HAP-1 (cell line): ENCODE measurements at regions not wholly inside any gene's neighbourhood (a gene's known extent, or its start where the extent isn't known, plus 50 kb on each side); places are given as distances from the start of the nearest gene placed in this dataset.

Source experiments
- DNase-seq, 2 experiments: peaks; one replicate each; pipeline ENCODE4 v3.0.0-alpha.2; 2016 to 2020; ENCODE audit warnings: low spot score in 2 of 2
- H3K27me3 ChIP-seq: fragments of 250-450 bp; sonication (Bioruptor Pico); 2 replicates; pipeline ENCODE4 v1.5.1; 2020; ENCODE audit warnings: low read depth, mild to moderate bottlenecking, moderate library complexity
- H3K36me3 ChIP-seq: fragments of 250-450 bp; sonication (Bioruptor Pico); replicated peaks from 2 replicates; pipeline ENCODE4 v1.5.1; 2020; ENCODE audit warnings: mild to moderate bottlenecking
- H3K4me1 ChIP-seq: fragments of 250-450 bp; sonication (Bioruptor Pico); 2 replicates; pipeline ENCODE4 v1.5.1; 2020; ENCODE audit warnings: mild to moderate bottlenecking
- H3K4me3 ChIP-seq: fragments of 250-450 bp; sonication (Bioruptor Pico); 2 replicates; pipeline ENCODE4 v1.5.1; 2020; ENCODE audit warnings: mild to moderate bottlenecking, moderate library complexity
- H3K9me3 ChIP-seq: fragments of 250-450 bp; sonication (Bioruptor Pico); 2 replicates; pipeline ENCODE4 v1.5.1; 2020; ENCODE audit warnings: mild to moderate bottlenecking, moderate library complexity
- in situ Hi-C: fragments of 300-500 bp; cut with MboI; formaldehyde crosslinking; loops from 3 replicates; pipeline ENCODE4 v1.14.3; 2020; ENCODE audit warnings: low sequenced_read_pairs, inconsistent platforms, mixed read lengths

GRCh38 chr6:75546381-75546780 is 52.8 kb upstream of the FILIP1 start:
- no peaks in the 10 kb centered on the region for H3K36me3 ChIP-seq
- H3K27me3 ChIP-seq = no peaks in the 10 kb centered on the region
- DNase-seq = peak in 1 of 2 experiments; percentile 67
- H3K4me1 ChIP-seq = no peaks in the 10 kb centered on the region; the same call in 1 of the 2 replicates
- in situ Hi-C loops = no loop called here
- no peaks in the 10 kb centered on the region for H3K9me3 ChIP-seq
- H3K4me3 ChIP-seq = no peak overlapping the region

GRCh38 chr6:75550544-75551167 is 51.0 kb upstream of the SENP6 start:
- Histone ChIP-seq H3K4me1 (no peaks in the 10 kb centered on the region; the same call in 1 of the 2 replicates), H3K9me3 (no peaks in the 10 kb centered on the region), H3K36me3 (no peaks in the 10 kb centered on the region), H3K4me3 (no peak overlapping the region), H3K27me3 (no peaks in the 10 kb centered on the region)
- DNase-seq = no peak
- in situ Hi-C loops = no loop called here

GRCh38 chr6:75551367-75551952 is 50.2 kb upstream of the SENP6 start:
- H3K4me3 ChIP-seq = no peak overlapping the region
- H3K27me3 ChIP-seq = no peaks in the 10 kb centered on the region
- H3K36me3 ChIP-seq = no peaks in the 10 kb centered on the region
- DNase-seq = no peak
- no peaks in the 10 kb centered on the region for H3K9me3 ChIP-seq
- no peaks in the 10 kb centered on the region for H3K4me1 ChIP-seq
- in situ Hi-C loops = no loop called here
